ENCODE measurements at regions not wholly inside any gene's neighbourhood (a gene's known extent, or its start where the extent isn't known, plus 50 kb on each side); places are given as distances from the start of the nearest gene placed in this dataset.

DNA sequence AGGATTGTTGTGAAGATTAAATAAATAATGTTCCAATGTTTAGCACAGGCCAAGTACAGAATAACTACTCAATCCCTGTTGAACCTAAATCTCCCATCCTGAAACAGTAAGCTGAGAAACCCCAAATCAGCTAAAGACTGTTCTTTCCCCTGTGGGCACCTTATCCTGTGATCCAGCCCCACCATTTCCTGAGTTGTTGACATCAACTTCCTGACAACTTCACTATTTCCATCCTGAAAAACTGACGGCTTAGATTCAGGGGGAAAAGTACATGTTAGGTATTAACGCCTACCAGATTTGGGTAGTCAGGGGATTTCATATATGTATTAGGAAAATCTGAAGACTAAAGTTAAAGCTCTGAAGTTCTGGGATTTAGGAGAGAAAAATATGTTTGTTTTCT, 51.7 kb upstream of the PALMD start:
- TF ChIP-seq TAF1 (IDR thresholded peaks at IDR 0.05; ENCODE audit: borderline replicate concordance, insufficient read depth, low read length) (no peak), SIN3A (IDR thresholded peaks at IDR 0.05; ENCODE audit: borderline replicate concordance, insufficient read depth, low read length) (no peak), POLR2AphosphoS5 (IDR thresholded peaks at IDR 0.05; ENCODE audit: low read depth, low read length) (no peak), REST (IDR thresholded peaks at IDR 0.05; ENCODE audit: insufficient read depth in 1 of 2, low read depth in 2 of 2, low read length in 2 of 2) (no peak)
